ENCODE measurements at regions not wholly inside any gene's neighbourhood (a gene's known extent, or its start where the extent isn't known, plus 50 kb on each side); places are given as distances from the start of the nearest gene placed in this dataset.

- TF ChIP-seq POLR2AphosphoS5 (IDR thresholded peaks at IDR 0.05), result no peak
- TF ChIP-seq POLR2A (IDR thresholded peaks at IDR 0.05), result no peak
- TF ChIP-seq CTCF (IDR thresholded peaks at IDR 0.05), result no peak
Measured at GRCh38 chr16:86990451-86990850, 326.7 kb downstream of the C16orf95 start.
